ENCODE measurements at regions not wholly inside any gene's neighbourhood (a gene's known extent, or its start where the extent isn't known, plus 50 kb on each side); places are given as distances from the start of the nearest gene placed in this dataset.

GRCh38 chr11:122343210-122343609 is 227.2 kb upstream of the BLID start:
- no peak for TF ChIP-seq CTCF (IDR thresholded peaks at IDR 0.05)
- TF ChIP-seq POLR2A (IDR thresholded peaks at IDR 0.05) = no peak

Measured in body of pancreas (tissue), 4 donors.